Peyer's patch (tissue), 4 donors: ENCODE measurements at regions not wholly inside any gene's neighbourhood (a gene's known extent, or its start where the extent isn't known, plus 50 kb on each side); places are given as distances from the start of the nearest gene placed in this dataset.
A peak's percentile ranks its signal among the peaks of the same experiment; 100 is the strongest.

Experiments used
- DNase-seq, 3 donors: peaks; one replicate each; pipeline ENCODE4 v3.0.0-alpha.2; 2017 to 2019
- H3K27ac ChIP-seq, 4 donors: fragments of 200-600 bp; sonication (generic); one replicate each; pipeline ENCODE4 v1.5.1; 2016 to 2019
- H3K27me3 ChIP-seq, 2 donors: fragments of 200-600 bp; sonication (generic); one replicate each; pipeline ENCODE4 v1.5.1; 2019
- H3K36me3 ChIP-seq, 3 donors: fragments of 200-600 bp; sonication (generic); one replicate each; pipeline ENCODE4 v1.5.1; 2016 to 2019
- H3K4me1 ChIP-seq, 4 donors: fragments of 200-600 bp; sonication (generic); one replicate each; pipeline ENCODE4 v1.5.1; 2016 to 2019
- H3K4me3 ChIP-seq, 4 donors: fragments of 200-600 bp; sonication (generic); 1 replicate in 3 of 4; 2 replicates in 1 of 4; pipeline ENCODE4 v1.5.1; 2016 to 2019; ENCODE audit warnings: mild to moderate bottlenecking in 1 of 4
- H3K9me3 ChIP-seq, 4 donors: fragments of 200-600 bp; sonication (generic); one replicate each; pipeline ENCODE4 v1.5.1; 2016 to 2019; ENCODE audit warnings: mild to moderate bottlenecking in 1 of 4
- POLR2A ChIP-seq, 2 donors: fragments of 450-650 bp; IDR thresholded peaks; one replicate each; pipeline ENCODE4 v1.5.1; 2017; ENCODE audit warnings: antibody characterized with exemption in 2 of 2, mild to moderate bottlenecking in 2 of 2, moderate library complexity in 2 of 2
- TF ChIP-seq, protein P1 (sequence below), 6 experiments: fragments of 450-650 bp in 4 of 6; fragments of 200-600 bp in 2 of 6; sonication (generic) in 1 of 6; IDR thresholded peaks; one replicate each; pipeline ENCODE4 v1.5.1; 2017 to 2019; ENCODE audit warnings: antibody characterized with exemption in 6 of 6, mild to moderate bottlenecking in 3 of 6, moderate library complexity in 1 of 6

DNA sequence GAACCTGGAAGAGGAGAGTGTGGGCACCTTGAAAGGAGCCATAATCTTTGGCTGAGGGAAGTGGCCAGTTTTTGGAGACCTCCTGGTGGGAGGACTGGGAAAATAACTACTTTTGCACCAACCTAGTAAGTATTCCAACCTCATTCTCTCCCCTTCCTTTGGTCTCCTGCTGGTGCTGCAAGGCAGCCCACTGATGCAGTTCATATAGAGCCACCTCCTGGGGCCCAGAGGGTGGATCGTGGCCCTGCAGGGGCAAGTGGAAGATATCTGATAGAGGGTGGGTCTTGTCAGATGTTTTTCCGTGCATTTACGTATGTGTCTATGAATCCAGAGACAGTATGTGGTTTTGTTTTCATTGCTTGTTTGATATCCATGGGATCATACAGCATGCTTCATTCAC is 172.8 kb upstream of the PITX1 start:
- peak in 1 of 3 donors; percentile 13 for DNase-seq
- Histone ChIP-seq H3K27me3 (no peaks in the 10 kb centered on the region), H3K27ac (no peak overlapping the region), H3K9me3 (no peaks in the 10 kb centered on the region), H3K4me3 (no peak overlapping the region), H3K4me1 (peaks cover 0 to 5% (median 0%) of the 10 kb centered on the region in 4 donors), H3K36me3 (no peaks in the 10 kb centered on the region)
- TF ChIP-seq, protein P1, sequence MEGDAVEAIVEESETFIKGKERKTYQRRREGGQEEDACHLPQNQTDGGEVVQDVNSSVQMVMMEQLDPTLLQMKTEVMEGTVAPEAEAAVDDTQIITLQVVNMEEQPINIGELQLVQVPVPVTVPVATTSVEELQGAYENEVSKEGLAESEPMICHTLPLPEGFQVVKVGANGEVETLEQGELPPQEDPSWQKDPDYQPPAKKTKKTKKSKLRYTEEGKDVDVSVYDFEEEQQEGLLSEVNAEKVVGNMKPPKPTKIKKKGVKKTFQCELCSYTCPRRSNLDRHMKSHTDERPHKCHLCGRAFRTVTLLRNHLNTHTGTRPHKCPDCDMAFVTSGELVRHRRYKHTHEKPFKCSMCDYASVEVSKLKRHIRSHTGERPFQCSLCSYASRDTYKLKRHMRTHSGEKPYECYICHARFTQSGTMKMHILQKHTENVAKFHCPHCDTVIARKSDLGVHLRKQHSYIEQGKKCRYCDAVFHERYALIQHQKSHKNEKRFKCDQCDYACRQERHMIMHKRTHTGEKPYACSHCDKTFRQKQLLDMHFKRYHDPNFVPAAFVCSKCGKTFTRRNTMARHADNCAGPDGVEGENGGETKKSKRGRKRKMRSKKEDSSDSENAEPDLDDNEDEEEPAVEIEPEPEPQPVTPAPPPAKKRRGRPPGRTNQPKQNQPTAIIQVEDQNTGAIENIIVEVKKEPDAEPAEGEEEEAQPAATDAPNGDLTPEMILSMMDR (IDR thresholded peaks at IDR 0.05), result no peak
- TF ChIP-seq POLR2A (IDR thresholded peaks at IDR 0.05), result no peak

DNA sequence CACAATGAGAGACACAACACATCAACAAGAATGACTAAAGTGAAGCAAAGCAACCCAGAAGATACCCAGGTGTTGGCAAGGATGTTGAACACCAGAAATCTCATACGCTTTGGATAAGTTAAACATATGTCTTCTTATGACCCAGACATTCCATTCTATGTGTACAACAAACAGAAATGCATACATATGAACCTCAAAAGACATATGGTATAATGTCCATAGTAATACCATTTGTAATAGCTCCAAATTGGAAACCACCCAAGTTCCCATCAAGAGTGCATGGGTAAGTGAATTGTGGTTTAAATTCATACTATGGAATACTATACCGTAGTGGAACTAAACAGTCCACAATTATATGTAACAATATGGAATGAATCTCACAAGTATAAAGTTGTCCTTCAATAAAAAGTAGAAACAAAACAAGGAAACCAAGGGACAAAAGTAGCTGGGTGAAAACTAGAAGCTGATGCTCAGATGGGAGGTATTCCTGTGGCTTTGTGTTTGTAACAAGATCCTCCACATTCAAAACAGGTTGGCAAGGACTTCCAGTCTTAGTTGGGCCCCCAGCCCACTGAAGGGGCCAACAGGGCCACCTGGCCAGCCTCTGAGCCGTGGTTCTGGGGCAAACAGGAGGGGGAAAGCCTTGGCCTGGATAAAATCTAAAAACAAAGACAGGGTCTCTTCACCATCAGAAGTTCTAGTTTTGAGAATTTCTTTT is 171.8 kb upstream of the PITX1 start:
- Histone ChIP-seq H3K4me1 (peaks cover 0 to 5% (median 0%) of the 10 kb centered on the region in 4 donors), H3K9me3 (no peaks in the 10 kb centered on the region), H3K36me3 (no peaks in the 10 kb centered on the region), H3K27ac (no peak overlapping the region), H3K4me3 (no peak overlapping the region), H3K27me3 (no peaks in the 10 kb centered on the region)
- TF ChIP-seq, protein P1 (IDR thresholded peaks at IDR 0.05), result no peak
- no peak for TF ChIP-seq POLR2A (IDR thresholded peaks at IDR 0.05)
- DNase-seq, result no peak

DNA sequence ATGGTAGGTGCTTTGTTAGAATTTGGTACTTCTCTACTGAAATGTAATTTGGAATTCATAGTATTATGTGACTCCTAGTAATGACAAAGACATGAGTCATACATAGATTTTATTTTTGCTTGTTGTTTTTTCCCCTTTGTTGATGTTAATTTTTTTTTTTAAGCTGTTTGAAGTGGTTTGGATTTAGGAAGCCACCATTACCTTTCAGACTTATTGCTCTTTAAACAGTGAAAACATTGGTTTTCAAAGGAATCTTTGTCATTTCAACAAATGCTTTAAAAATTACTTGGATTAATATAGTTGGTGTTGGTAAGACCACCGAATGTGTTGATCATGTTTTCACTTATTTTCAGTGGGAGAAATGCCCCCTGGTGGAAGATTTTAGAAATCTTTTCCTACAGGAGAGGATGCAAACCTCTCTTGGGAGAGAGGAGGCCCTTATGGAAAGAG is 170.1 kb upstream of the PITX1 start:
- H3K27me3 ChIP-seq, result no peaks in the 10 kb centered on the region
- H3K36me3 ChIP-seq, result no peaks in the 10 kb centered on the region
- H3K4me1 ChIP-seq, result peaks cover 0 to 5% (median 0%) of the 10 kb centered on the region in 4 donors
- H3K4me3 ChIP-seq, result no peak overlapping the region
- DNase-seq, result no peak
- no peaks in the 10 kb centered on the region for H3K9me3 ChIP-seq
- no peak for TF ChIP-seq POLR2A (IDR thresholded peaks at IDR 0.05)
- TF ChIP-seq, protein P1 (IDR thresholded peaks at IDR 0.05), result peak in 3 of 6 experiments; percentile 12 to 36 (median 31)
- H3K27ac ChIP-seq, result no peak overlapping the region

DNA sequence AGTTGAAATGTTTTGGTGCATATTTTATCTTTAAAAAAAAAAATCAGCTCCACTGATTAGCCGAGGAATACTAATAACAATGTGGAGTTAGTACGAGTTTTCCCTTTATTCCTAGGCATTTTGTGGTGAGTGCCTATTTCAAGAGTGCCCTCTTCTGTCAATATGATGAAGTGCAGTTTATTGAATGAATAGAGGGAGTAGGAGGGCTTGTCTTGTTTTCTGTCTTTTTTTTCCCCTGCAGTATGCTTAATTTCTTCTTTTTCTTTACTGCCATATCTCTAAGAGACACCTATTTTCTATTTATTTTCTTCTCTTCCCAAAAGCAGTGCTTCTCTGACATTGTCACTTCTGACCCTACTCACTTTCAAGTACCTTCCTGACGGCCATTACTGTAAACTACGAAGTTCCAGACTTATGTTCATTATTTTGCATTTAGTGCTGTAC is 169.6 kb upstream of the PITX1 start:
- no peak for DNase-seq
- no peak overlapping the region for H3K4me3 ChIP-seq
- peaks cover 0 to 3% (median 0%) of the 10 kb centered on the region in 4 donors for H3K4me1 ChIP-seq
- H3K27ac ChIP-seq, result no peak overlapping the region
- no peaks in the 10 kb centered on the region for H3K9me3 ChIP-seq
- no peaks in the 10 kb centered on the region for H3K36me3 ChIP-seq
- TF ChIP-seq POLR2A (IDR thresholded peaks at IDR 0.05), result no peak
- TF ChIP-seq, protein P1 (IDR thresholded peaks at IDR 0.05), result peak in 4 of 6 experiments; percentile 26 to 48 (median 42)
- no peaks in the 10 kb centered on the region for H3K27me3 ChIP-seq

DNA sequence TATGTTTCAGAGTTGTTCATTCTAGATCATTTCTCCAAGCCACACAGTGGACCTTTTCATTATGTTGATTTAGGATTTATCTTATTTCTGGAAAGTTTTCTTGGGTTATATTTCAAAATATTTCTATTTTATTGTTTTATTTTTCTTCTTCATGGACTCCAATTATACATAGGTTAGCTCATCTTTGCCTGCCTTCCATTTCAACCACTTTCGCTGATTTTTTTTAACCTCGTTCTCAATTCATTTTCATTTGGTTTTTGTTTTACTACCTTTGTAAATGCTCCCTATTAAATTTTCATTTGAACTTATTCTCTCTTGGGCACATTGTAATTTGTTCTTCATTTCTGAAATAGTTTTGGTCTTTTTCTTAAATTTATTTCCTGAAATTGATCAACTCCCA is 169.0 kb upstream of the PITX1 start:
- no peak for TF ChIP-seq POLR2A (IDR thresholded peaks at IDR 0.05)
- TF ChIP-seq, protein P1 (IDR thresholded peaks at IDR 0.05), result no peak
- DNase-seq, result no peak
- Histone ChIP-seq H3K27me3 (no peaks in the 10 kb centered on the region), H3K4me1 (no peaks in the 10 kb centered on the region), H3K9me3 (no peaks in the 10 kb centered on the region), H3K4me3 (no peak overlapping the region), H3K36me3 (no peaks in the 10 kb centered on the region), H3K27ac (no peak overlapping the region)
